ENCODE measurements at regions not wholly inside any gene's neighbourhood (a gene's known extent, or its start where the extent isn't known, plus 50 kb on each side); places are given as distances from the start of the nearest gene placed in this dataset.

GRCh38 chr10:30254926-30255325 lies 94.2 kb downstream of the MTPAP start:
- no peak for TF ChIP-seq USF2 (IDR thresholded peaks at IDR 0.05)
- no peak for TF ChIP-seq E2F6 (IDR thresholded peaks at IDR 0.05; ENCODE audit: borderline replicate concordance, low read depth)
- no peak for TF ChIP-seq CTCF (IDR thresholded peaks at IDR 0.05)
- TF ChIP-seq JUN (IDR thresholded peaks at IDR 0.05): no peak
- no peak for TF ChIP-seq POLR2A (IDR thresholded peaks at IDR 0.05; ENCODE audit: low read length)
- no peak for TF ChIP-seq CEBPB (IDR thresholded peaks at IDR 0.05)
- TF ChIP-seq RCOR1 (IDR thresholded peaks at IDR 0.05; ENCODE audit: low read depth, low read length): no peak
- TF ChIP-seq MAFK (IDR thresholded peaks at IDR 0.05; ENCODE audit: partially characterized antibody): no peak
- no peak for TF ChIP-seq JUNB (IDR thresholded peaks at IDR 0.05)
- no peak for TF ChIP-seq CHD2 (IDR thresholded peaks at IDR 0.05; ENCODE audit: low read length, partially characterized antibody)
- TF ChIP-seq REST (IDR thresholded peaks at IDR 0.05): no peak
- TF ChIP-seq BHLHE40 (IDR thresholded peaks at IDR 0.05; ENCODE audit: low read depth, low read length): no peak
- no peak for TF ChIP-seq RAD21 (conservative IDR thresholded peaks at IDR 0.05 in 1 of 2, IDR thresholded peaks at IDR 0.05 in 1 of 2)
- TF ChIP-seq HDAC2 (IDR thresholded peaks at IDR 0.05): no peak
